ENCODE measurements at regions not wholly inside any gene's neighbourhood (a gene's known extent, or its start where the extent isn't known, plus 50 kb on each side); places are given as distances from the start of the nearest gene placed in this dataset.

DNA sequence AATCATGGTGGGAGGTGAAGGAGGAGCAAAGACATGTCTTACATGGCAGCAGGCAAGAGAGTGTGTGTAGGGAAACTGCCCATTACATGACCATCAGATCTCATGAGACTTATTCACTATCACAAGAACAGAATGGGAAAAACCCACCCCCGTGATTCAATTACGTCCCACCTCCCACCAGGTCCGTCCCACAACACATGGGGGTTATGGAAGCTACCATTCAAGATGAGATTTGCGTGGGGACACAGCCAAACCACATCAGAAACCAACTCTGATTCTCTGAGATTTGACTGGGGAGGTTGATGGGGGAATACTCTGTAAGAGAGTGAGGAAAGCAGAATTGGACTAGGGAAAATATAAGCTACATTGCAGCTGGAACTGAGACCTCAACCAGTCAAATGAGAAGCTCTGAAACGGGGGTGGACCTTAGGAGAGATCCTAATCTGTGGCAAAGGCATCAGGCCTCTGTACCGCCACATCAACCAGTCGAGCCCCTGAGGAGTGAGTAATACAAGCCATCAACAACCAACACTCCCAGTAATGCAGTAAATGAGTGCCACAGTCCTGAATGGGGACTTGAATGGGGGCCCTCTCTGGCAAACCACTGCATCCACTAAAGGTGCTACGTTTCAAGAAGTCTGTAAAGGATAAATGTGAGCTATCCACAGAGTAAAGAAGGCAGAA is 207.9 kb upstream of the GADL1 start:
- TF ChIP-seq JUND (IDR thresholded peaks at IDR 0.05) (no peak), POLR2A (IDR thresholded peaks at IDR 0.05; ENCODE audit: borderline replicate concordance, extremely low read depth, insufficient read depth, insufficient read length) (no peak)

Measured in HCT116 (cell line).